Liver (tissue), 8 donors: ENCODE measurements at regions not wholly inside any gene's neighbourhood (a gene's known extent, or its start where the extent isn't known, plus 50 kb on each side); places are given as distances from the start of the nearest gene placed in this dataset.
"Not testable (repeated sequence)": the region's sequence is repeated elsewhere in the genome, so short reads cannot be mapped to it uniquely, and the experiment has no call there.

ENCODE experiments used
- DNase-seq: peaks from one replicate; pipeline ENCODE4 v3.0.0-alpha.2; 2017; ENCODE audit warnings: low spot score
- H3K27ac ChIP-seq, 2 donors: one replicate each; pipeline ENCODE4 v1.7.0; 2013; ENCODE audit warnings: inconsistent platforms in 2 of 2, low read length in 2 of 2, control low read depth in 1 of 2, low read depth in 1 of 2, mild to moderate bottlenecking in 1 of 2
- H3K27me3 ChIP-seq, 4 donors: one replicate each; pipeline versions ENCODE4 v1.6.1 to v1.7.0; 2013; ENCODE audit warnings: low read length in 3 of 4, inconsistent platforms in 1 of 4, mild to moderate bottlenecking in 1 of 4, moderate library complexity in 1 of 4; ENCODE audit not compliant: control insufficient read depth in 4 of 4, insufficient read depth in 4 of 4
- H3K36me3 ChIP-seq, 4 donors: one replicate each; pipeline versions ENCODE4 v1.6.1 to v1.7.0; 2013; ENCODE audit warnings: low read length in 3 of 4, mild to moderate bottlenecking in 3 of 4, low read depth in 1 of 4, moderate library complexity in 1 of 4; ENCODE audit not compliant: control insufficient read depth in 4 of 4, insufficient read depth in 3 of 4
- H3K4me1 ChIP-seq, 4 donors: one replicate each; pipeline versions ENCODE4 v1.6.1 to v1.7.0; 2013; ENCODE audit warnings: low read length in 3 of 4, mild to moderate bottlenecking in 3 of 4, moderate library complexity in 1 of 4; ENCODE audit not compliant: control insufficient read depth in 4 of 4, insufficient read depth in 4 of 4
- H3K4me3 ChIP-seq, 3 donors: one replicate each; pipeline versions ENCODE4 v1.6.1 to v1.7.0; 2013; ENCODE audit warnings: low read length in 3 of 3, control low read depth in 1 of 3, low read depth in 1 of 3, mild to moderate bottlenecking in 1 of 3
- H3K9ac ChIP-seq, 2 donors: one replicate each; pipeline ENCODE4 v1.7.0; 2013; ENCODE audit warnings: low read length in 2 of 2, mild to moderate bottlenecking in 2 of 2, moderate library complexity in 2 of 2, control low read depth in 1 of 2, low read depth in 1 of 2
- H3K9me3 ChIP-seq, 4 donors: one replicate each; pipeline versions ENCODE4 v1.6.1 to v1.7.0; 2013; ENCODE audit warnings: low read length in 3 of 4; ENCODE audit not compliant: control insufficient read depth in 4 of 4
- ATF3 ChIP-seq: IDR thresholded peaks from 2 replicates; pipeline ENCODE4 v1.6.1; 2016; ENCODE audit warnings: antibody characterized with exemption
- CTCF ChIP-seq: fragments of 150-350 bp; IDR thresholded peaks from 2 replicates; pipeline ENCODE4 v1.5.1; 2017; ENCODE audit warnings: improper control_type of control experiment, low read depth, low read length; ENCODE audit not compliant: missing input control
- EGR1 ChIP-seq, 2 donors: IDR thresholded peaks; 2 replicates each; pipeline ENCODE4 v1.6.1; 2016 to 2018; ENCODE audit warnings: antibody characterized with exemption in 2 of 2, low read depth in 2 of 2
- FOXA1 ChIP-seq: IDR thresholded peaks from 2 replicates; pipeline ENCODE4 v1.6.1; 2016; ENCODE audit warnings: antibody characterized with exemption
- HNF4A ChIP-seq, 2 donors: conservative IDR thresholded peaks; 2 replicates each; pipeline ENCODE4 v1.6.1; 2016; ENCODE audit warnings: antibody characterized with exemption in 2 of 2, mild to moderate bottlenecking in 2 of 2
- HNF4G ChIP-seq: IDR thresholded peaks from 2 replicates; pipeline ENCODE4 v1.6.1; 2016; ENCODE audit warnings: antibody characterized with exemption
- JUND ChIP-seq, 2 donors: IDR thresholded peaks; 2 replicates each; pipeline ENCODE4 v1.6.1; 2016; ENCODE audit warnings: antibody characterized with exemption in 2 of 2
- MAX ChIP-seq: IDR thresholded peaks from 2 replicates; pipeline ENCODE4 v1.6.1; 2016; ENCODE audit warnings: antibody characterized with exemption
- NR2F2 ChIP-seq: IDR thresholded peaks from 2 replicates; pipeline ENCODE4 v1.6.1; 2016; ENCODE audit warnings: antibody characterized with exemption
- RAD21 ChIP-seq, 2 donors: IDR thresholded peaks; 2 replicates each; pipeline ENCODE4 v1.6.1; 2016; ENCODE audit warnings: antibody characterized with exemption in 2 of 2, mild to moderate bottlenecking in 2 of 2
- REST ChIP-seq: IDR thresholded peaks from 2 replicates; pipeline ENCODE4 v1.6.1; 2016; ENCODE audit warnings: antibody characterized with exemption, mild to moderate bottlenecking
- RXRA ChIP-seq, 2 donors: IDR thresholded peaks; 2 replicates each; pipeline ENCODE4 v1.6.1; 2017 to 2018; ENCODE audit warnings: antibody characterized with exemption in 2 of 2, mild to moderate bottlenecking in 1 of 2
- SP1 ChIP-seq: IDR thresholded peaks from 2 replicates; pipeline ENCODE4 v1.6.1; 2018; ENCODE audit warnings: antibody characterized with exemption, mild to moderate bottlenecking
- TAF1 ChIP-seq: conservative IDR thresholded peaks from 2 replicates; pipeline ENCODE4 v1.6.1; 2016; ENCODE audit warnings: antibody characterized with exemption, mild to moderate bottlenecking
- YY1 ChIP-seq: IDR thresholded peaks from 2 replicates; pipeline ENCODE4 v1.6.1; 2016; ENCODE audit warnings: antibody characterized with exemption, mild to moderate bottlenecking
- ZBTB33 ChIP-seq: IDR thresholded peaks from 2 replicates; pipeline ENCODE4 v1.6.1; 2016; ENCODE audit warnings: antibody characterized with exemption
- WGBS: extraction: QIAGEN DNeasy Blood & Tissue Kit; methylation state at CpG from one replicate; pipeline ENCODE4 v1.1.7; 2013; 5-methylcytosine and 5-hydroxymethylcytosine counted together
- donor health status: healthy.
- donor health status: healthy.
- donor health status: healthy.
- donor health status: healthy.
- donor health status: healthy.

GRCh38 chr9:10876333-10876732, 263.5 kb upstream of the PTPRD start:
- TF ChIP-seq JUND (IDR thresholded peaks at IDR 0.05) (no peak), HNF4A (conservative IDR thresholded peaks at IDR 0.05) (no peak), FOXA1 (no peak), YY1 (no peak), CTCF (no peak), ZBTB33 (no peak), ATF3 (no peak)
- Histone ChIP-seq H3K9me3 (no peaks in the 10 kb centered on the region), H3K27me3 (no peaks in the 10 kb centered on the region), H3K9ac (no peak overlapping the region), H3K4me1 (no peaks in the 10 kb centered on the region), H3K4me3 (no peak overlapping the region), H3K36me3 (no peaks in the 10 kb centered on the region), H3K27ac (no peak overlapping the region)
- no peak for DNase-seq
- WGBS, result 83% methylated on average over 2 of the region's 2 CpGs

- H3K27me3 ChIP-seq, H3K27ac ChIP-seq, H3K9me3 ChIP-seq, H3K4me3 ChIP-seq, H3K36me3 ChIP-seq, H3K4me1 ChIP-seq, DNase-seq, H3K9ac ChIP-seq: not testable (repeated sequence)
- 78% methylated on average over 5 of the region's 5 CpGs for WGBS
Observed at GRCh38 chr9:10890266-10890665, 277.5 kb upstream of the PTPRD start.

- Histone ChIP-seq H3K27ac (no peak overlapping the region), H3K9ac (no peak overlapping the region), H3K4me3 (no peak overlapping the region), H3K27me3 (no peaks in the 10 kb centered on the region), H3K9me3 (no peaks in the 10 kb centered on the region), H3K36me3 (no peaks in the 10 kb centered on the region), H3K4me1 (no peaks in the 10 kb centered on the region)
- DNase-seq, result no peak
- 71% methylated on average over 3 of the region's 3 CpGs for WGBS
- TF ChIP-seq EGR1 (IDR thresholded peaks at IDR 0.05; ENCODE audit: low read depth in 2 of 2), result no peak
- TF ChIP-seq MAX, result no peak
- TF ChIP-seq CTCF, result no peak
- TF ChIP-seq ATF3, result no peak
- no peak for TF ChIP-seq HNF4A (conservative IDR thresholded peaks at IDR 0.05)
- no peak for TF ChIP-seq HNF4G
- no peak for TF ChIP-seq ZBTB33
- TF ChIP-seq SP1, result no peak
- TF ChIP-seq RXRA (IDR thresholded peaks at IDR 0.05), result no peak
- no peak for TF ChIP-seq NR2F2
- TF ChIP-seq RAD21 (IDR thresholded peaks at IDR 0.05), result no peak
- TF ChIP-seq TAF1, result no peak
- TF ChIP-seq REST, result no peak
Observed at GRCh38 chr9:10899509-10899908, 286.7 kb upstream of the PTPRD start.
